GM12878 (cell line): ENCODE measurements at regions not wholly inside any gene's neighbourhood (a gene's known extent, or its start where the extent isn't known, plus 50 kb on each side); places are given as distances from the start of the nearest gene placed in this dataset.

ENCODE experiments used
- ATAC-seq: fragments of 200-7000 bp; cut with Tn5 transposase; 3 replicates; pipeline ENCODE4 v1.9.1; 2020; ENCODE audit warnings: mild to moderate bottlenecking, moderate library complexity
- BruUV-seq: library from RNA; stranded (reverse); fragments of 400-500 nt; replicated peaks from 2 replicates; lab custom pipeline; 2021; lab: Mats Ljungman, UMichigan
- CTCF ChIA-PET: fragments of 300-600 bp; sonication (Branson Sonifier 250); formaldehyde crosslinking; extraction: SDS; loops from one replicate; lab custom pipeline; 2021; ENCODE audit warnings: inconsistent platforms; lab: Yijun Ruan, JAX
- POLR2A ChIA-PET: fragments of 350-600 bp; formaldehyde crosslinking; extraction: SDS; loops from one replicate; lab custom pipeline; 2021; ENCODE audit warnings: inconsistent platforms; lab: Charles Lee
- RAD21 ChIA-PET: fragments of 300-600 bp; sonication (Branson Sonifier 250); formaldehyde crosslinking; loops from one replicate; lab custom pipeline; 2023; ENCODE audit warnings: antibody characterized with exemption; ENCODE audit not compliant: unreplicated experiment; lab: Charles Lee
- SMC1A ChIA-PET: fragments of 300-600 bp; sonication (Branson Sonifier 250); formaldehyde crosslinking; loops from one replicate; lab custom pipeline; 2023; ENCODE audit not compliant: unreplicated experiment, uncharacterized antibody; lab: Charles Lee
- DNase-seq: peaks from one replicate; pipeline ENCODE4 v3.0.0-alpha.2; 2011; ENCODE audit warnings: low read depth, low spot score
- FAIRE-seq: peaks from 3 replicates; lab custom pipeline; 2011; peaks lifted over from hg19 to GRCh38; lab: Jason Lieb, UNC
- H2AFZ ChIP-seq: 2 replicates; pipeline ENCODE4 v1.6.0; 2011; ENCODE audit warnings: low read depth, low read length, control low read depth; ENCODE audit not compliant: control insufficient read depth
- H3K27ac ChIP-seq: 2 replicates; pipeline ENCODE4 v1.5.1; 2011; ENCODE audit warnings: control low read depth; ENCODE audit not compliant: control insufficient read depth, insufficient read depth
- H3K27me3 ChIP-seq, 2 experiments: replicated peaks in 1 of 2; 2 replicates each; pipeline versions ENCODE4 v1.6.0 to v1.6.1; 2011; ENCODE audit warnings: low read length in 1 of 2; ENCODE audit not compliant: control insufficient read depth in 2 of 2, insufficient read depth in 2 of 2
- H3K36me3 ChIP-seq, 2 experiments: 2 replicates each; pipeline ENCODE4 v1.5.1; 2011; ENCODE audit warnings: low read length in 1 of 2; ENCODE audit not compliant: control insufficient read depth in 2 of 2, insufficient read depth in 2 of 2
- H3K4me1 ChIP-seq: 2 replicates; pipeline ENCODE4 v1.6.1; 2011; ENCODE audit warnings: mild to moderate bottlenecking, low read length, moderate library complexity, mixed read lengths; ENCODE audit not compliant: control insufficient read depth, insufficient read depth
- H3K4me2 ChIP-seq: 2 replicates; pipeline ENCODE4 v1.6.0; 2011; ENCODE audit warnings: control low read depth; ENCODE audit not compliant: control insufficient read depth, insufficient read depth
- H3K4me3 ChIP-seq: fragments of 200-600 bp; sonication (generic); 2 replicates; pipeline ENCODE4 v1.5.1; 2016
- H3K79me2 ChIP-seq: 2 replicates; pipeline ENCODE4 v1.6.0; 2011; ENCODE audit warnings: low read length; ENCODE audit not compliant: control insufficient read depth, insufficient read depth
- H3K9ac ChIP-seq: 2 replicates; pipeline ENCODE4 v1.8.0; 2011; ENCODE audit warnings: low read length, control low read depth, mixed read lengths; ENCODE audit not compliant: control insufficient read depth, insufficient read depth
- H3K9me3 ChIP-seq: replicated peaks from 3 replicates; pipeline ENCODE4 v1.5.1; 2011; ENCODE audit warnings: mild to moderate bottlenecking, low read length; ENCODE audit not compliant: control insufficient read depth, insufficient read depth
- H4K20me1 ChIP-seq: 2 replicates; pipeline ENCODE4 v1.6.0; 2011; ENCODE audit not compliant: control insufficient read depth, insufficient read depth
- EED ChIP-seq: sonication (generic); IDR thresholded peaks from 2 replicates; pipeline ENCODE4 v1.6.1; 2016; ENCODE audit warnings: antibody characterized with exemption, low read depth
- SMAD1 ChIP-seq: fragments of 450-650 bp; IDR thresholded peaks from 2 replicates; pipeline ENCODE4 v1.6.1; 2018; ENCODE audit warnings: mild to moderate bottlenecking, low read depth; ENCODE audit not compliant: partially characterized antibody
- TAF1 ChIP-seq: IDR thresholded peaks from 2 replicates; pipeline ENCODE4 v1.6.1; 2011; ENCODE audit warnings: mild to moderate bottlenecking, low read depth, low read length, borderline replicate concordance
- WGBS: methylation state at CpG from one replicate; pipeline ENCODE4 v1.1.6; 2016; ENCODE audit warnings: low lambda C conversion rate; ENCODE audit not compliant: insufficient replicate concordance, insufficient coverage; ENCODE audit errors: missing lambda C conversion rate; 5-methylcytosine and 5-hydroxymethylcytosine counted together
- in situ Hi-C: fragments of 300-500 bp; cut with MboI; formaldehyde crosslinking; loops from 9 replicates; pipeline ENCODE4 v1.14.3; 2018; ENCODE audit warnings: mixed read lengths
- intact Hi-C: fragments of 100-400 bp; cut with micrococcal nuclease; formaldehyde crosslinking; loops from one replicate; pipeline ENCODE4 v1.14.2; 2022; ENCODE audit not compliant: unreplicated experiment
- TF ChIP-seq, protein P1 (sequence below): IDR thresholded peaks from 2 replicates; pipeline ENCODE4 v1.6.1; 2011; ENCODE audit warnings: borderline replicate concordance, low read depth, mild to moderate bottlenecking, moderate library complexity, mixed read lengths, low read length; ENCODE audit not compliant: insufficient read depth; ENCODE audit errors: extremely low read length
- TF ChIP-seq, protein P2 (sequence below): IDR thresholded peaks from 2 replicates; pipeline ENCODE4 v1.6.1; 2012; ENCODE audit warnings: low read length, inconsistent platforms

DNA sequence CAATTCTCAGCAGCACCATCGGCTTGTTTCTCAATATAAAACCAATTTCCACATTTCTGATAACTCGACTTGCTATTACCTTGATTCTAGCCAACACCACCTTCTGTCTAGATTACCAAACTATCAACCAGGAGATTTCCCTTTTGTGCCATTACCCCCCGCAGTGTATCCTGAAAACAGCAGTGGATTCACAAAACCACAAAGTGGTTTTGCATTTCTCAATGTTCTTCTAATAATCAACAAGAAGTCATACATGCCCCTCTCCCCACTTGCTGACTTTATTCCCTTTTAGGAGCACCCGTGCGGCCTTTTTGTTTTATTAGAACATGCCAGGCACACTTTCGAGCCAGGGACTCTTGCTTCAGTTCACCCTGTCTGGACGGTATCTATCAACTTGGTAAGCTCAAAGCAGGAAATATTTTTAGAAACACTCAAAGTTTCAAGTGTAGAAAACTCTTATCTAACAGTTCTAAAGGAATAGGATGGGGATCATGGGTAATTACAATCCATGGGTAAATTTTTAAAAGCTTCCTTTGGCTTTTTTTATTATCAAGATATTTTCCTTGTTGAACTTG, 967.4 kb downstream of the EFNB2 start:
- ATAC-seq, result no peak
- no peak for DNase-seq
- Histone ChIP-seq H3K27me3 (no peaks in the 10 kb centered on the region), H3K79me2 (no peaks in the 10 kb centered on the region), H3K9me3 (no peaks in the 10 kb centered on the region), H2AFZ (no peak overlapping the region), H3K9ac (no peak overlapping the region), H3K4me1 (no peaks in the 10 kb centered on the region), H3K4me2 (no peak overlapping the region), H3K4me3 (no peak overlapping the region), H4K20me1 (no peaks in the 10 kb centered on the region), H3K36me3 (no peaks in the 10 kb centered on the region), H3K27ac (no peak overlapping the region)
- BruUV-seq, result no TSS peak
- POLR2A ChIA-PET, result no interaction called here
- RAD21 ChIA-PET, result no interaction called here
- WGBS, result 2% methylated on average over 7 of the region's 7 CpGs
- intact Hi-C loops, result no loop called here
- TF ChIP-seq, protein P1, sequence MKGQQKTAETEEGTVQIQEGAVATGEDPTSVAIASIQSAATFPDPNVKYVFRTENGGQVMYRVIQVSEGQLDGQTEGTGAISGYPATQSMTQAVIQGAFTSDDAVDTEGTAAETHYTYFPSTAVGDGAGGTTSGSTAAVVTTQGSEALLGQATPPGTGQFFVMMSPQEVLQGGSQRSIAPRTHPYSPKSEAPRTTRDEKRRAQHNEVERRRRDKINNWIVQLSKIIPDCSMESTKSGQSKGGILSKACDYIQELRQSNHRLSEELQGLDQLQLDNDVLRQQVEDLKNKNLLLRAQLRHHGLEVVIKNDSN, result no peak
- TF ChIP-seq, protein P2, sequence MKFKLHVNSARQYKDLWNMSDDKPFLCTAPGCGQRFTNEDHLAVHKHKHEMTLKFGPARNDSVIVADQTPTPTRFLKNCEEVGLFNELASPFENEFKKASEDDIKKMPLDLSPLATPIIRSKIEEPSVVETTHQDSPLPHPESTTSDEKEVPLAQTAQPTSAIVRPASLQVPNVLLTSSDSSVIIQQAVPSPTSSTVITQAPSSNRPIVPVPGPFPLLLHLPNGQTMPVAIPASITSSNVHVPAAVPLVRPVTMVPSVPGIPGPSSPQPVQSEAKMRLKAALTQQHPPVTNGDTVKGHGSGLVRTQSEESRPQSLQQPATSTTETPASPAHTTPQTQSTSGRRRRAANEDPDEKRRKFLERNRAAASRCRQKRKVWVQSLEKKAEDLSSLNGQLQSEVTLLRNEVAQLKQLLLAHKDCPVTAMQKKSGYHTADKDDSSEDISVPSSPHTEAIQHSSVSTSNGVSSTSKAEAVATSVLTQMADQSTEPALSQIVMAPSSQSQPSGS, result no peak
- TF ChIP-seq EED, result no peak
- TF ChIP-seq TAF1, result no peak
- no peak for TF ChIP-seq SMAD1
- SMC1A ChIA-PET, result interaction anchor here (1.0 to 1.1 kb wide), 2 partner anchors 19 to 22 kb away, joined by 3 read pairs; no protein-coding TSS in a partner anchor
- in situ Hi-C loops, result no loop called here
- CTCF ChIA-PET, result interaction anchor here (1.0 to 1.2 kb wide), 2 partner anchors 18 to 115 kb away, joined by 3 to 4 read pairs; no protein-coding TSS in a partner anchor
- no peak for FAIRE-seq
